ENCODE measurements at regions not wholly inside any gene's neighbourhood (a gene's known extent, or its start where the extent isn't known, plus 50 kb on each side); places are given as distances from the start of the nearest gene placed in this dataset.

DNA sequence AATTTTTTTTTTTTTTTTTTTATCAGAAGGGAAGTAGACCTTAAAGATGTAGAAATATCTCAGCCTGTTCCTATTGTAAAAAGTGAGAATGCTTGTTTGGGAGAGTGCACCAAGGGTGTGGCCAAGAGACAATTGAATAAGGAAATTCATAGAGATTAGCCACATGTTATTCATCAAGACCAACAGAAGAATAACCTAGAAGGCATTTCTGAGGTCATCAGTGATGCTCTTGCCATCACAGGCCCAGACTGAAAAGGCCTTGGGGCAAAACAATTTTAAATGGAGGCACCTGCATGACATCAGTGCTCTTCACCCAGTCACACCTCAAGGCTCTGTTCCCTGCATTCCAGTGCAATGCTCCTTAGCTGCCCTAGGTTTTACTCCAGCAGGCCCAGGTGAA is 2043.3 kb upstream of the PIK3C3 start:
- Histone ChIP-seq H3K9ac (replicated peaks; ENCODE audit: extremely low read depth, insufficient read depth, low read length) (no peak overlapping the region), H3K4me3 (replicated peaks in 1 of 3; ENCODE audit: insufficient read depth in 1 of 3, low read depth in 1 of 3, low read length in 3 of 3) (no peak overlapping the region), H3K36me3 (ENCODE audit: control insufficient read depth in 2 of 2, extremely low read depth in 1 of 2, insufficient read depth in 2 of 2, low read length in 2 of 2) (no peaks in the 10 kb centered on the region), H3K79me2 (ENCODE audit: control insufficient read depth, insufficient read depth, low read length) (no peaks in the 10 kb centered on the region), H3K27me3 (ENCODE audit: control insufficient read depth in 2 of 2, insufficient read depth in 2 of 2, low read length in 2 of 2) (peaks cover 1 to 6% of the 10 kb centered on the region in 2 experiments), H3K27ac (ENCODE audit: insufficient read depth, low read depth, low read length) (no peak overlapping the region), H4K20me1 (replicated peaks; ENCODE audit: control insufficient read depth, extremely low read depth, insufficient read depth, low read length) (no peaks in the 10 kb centered on the region), H2AFZ (ENCODE audit: low read depth, low read length) (no peak overlapping the region), H3K9me3 (replicated peaks; ENCODE audit: control insufficient read depth, insufficient read depth, low read length) (no peaks in the 10 kb centered on the region), H3K9me1 (replicated peaks; ENCODE audit: control insufficient read depth, extremely low read depth, insufficient read depth, low read length) (no peaks in the 10 kb centered on the region), H3K4me2 (ENCODE audit: insufficient read depth, low read length) (no peak overlapping the region), H3K4me1 (ENCODE audit: control insufficient read depth, extremely low read depth, insufficient read depth, low read length) (no peaks in the 10 kb centered on the region)
- ChIA-PET CTCF (no interaction called here), POLR2A (no interaction called here)
- intact Hi-C loops (cut with micrococcal nuclease), result no loop called here
- no peak for FAIRE-seq
- TF ChIP-seq POLR2AphosphoS5 (IDR thresholded peaks at IDR 0.05; ENCODE audit: insufficient read depth, low read depth, low read length) (no peak), GATA2 (IDR thresholded peaks at IDR 0.05; ENCODE audit: insufficient read depth, insufficient read length, low read depth, low read length) (no peak), MYC (IDR thresholded peaks at IDR 0.05; ENCODE audit: low read depth, low read length) (no peak), JUN (IDR thresholded peaks at IDR 0.05; ENCODE audit: borderline replicate concordance, insufficient read depth, insufficient read length, low read depth) (no peak), FOS (IDR thresholded peaks at IDR 0.05; ENCODE audit: borderline replicate concordance, insufficient read depth, low read length) (no peak), POLR2A (IDR thresholded peaks at IDR 0.05; ENCODE audit: low read depth, low read length) (no peak), CTCF (IDR thresholded peaks at IDR 0.05; ENCODE audit: extremely low read depth in 1 of 2, insufficient read depth in 1 of 2, low read depth in 1 of 2, low read length in 2 of 2) (no peak), EZH2 (IDR thresholded peaks at IDR 0.05; ENCODE audit: borderline replicate concordance, low read depth, low read length, severe bottlenecking) (no peak)
- TF ChIP-seq, protein P1, sequence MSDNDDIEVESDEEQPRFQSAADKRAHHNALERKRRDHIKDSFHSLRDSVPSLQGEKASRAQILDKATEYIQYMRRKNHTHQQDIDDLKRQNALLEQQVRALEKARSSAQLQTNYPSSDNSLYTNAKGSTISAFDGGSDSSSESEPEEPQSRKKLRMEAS (IDR thresholded peaks at IDR 0.05; ENCODE audit: insufficient read depth, insufficient read length), result no peak
- no TSS peak for BruUV-seq (replicated peaks)
- DNase-seq (ENCODE audit: low read depth, low spot score), result no peak
- dilution Hi-C loops (cut with MboI; ENCODE audit: extremely low pct_ligation_motif_present, low sequenced_read_pairs), result no loop called here

All from endothelial cell of umbilical vein (primary cell).